Fibroblast of lung (primary cell): ENCODE measurements at regions not wholly inside any gene's neighbourhood (a gene's known extent, or its start where the extent isn't known, plus 50 kb on each side); places are given as distances from the start of the nearest gene placed in this dataset.

ENCODE experiments used
- DNase-seq, 2 donors: peaks; one replicate each; pipeline versions ENCODE4 v3.0.0 to v3.0.0-alpha.2; 2010; ENCODE audit warnings: low read depth in 2 of 2
- H2AFZ ChIP-seq: 2 replicates; pipeline ENCODE4 v1.5.1; 2012; ENCODE audit warnings: low read length, control low read depth, inconsistent platforms
- H3K27ac ChIP-seq: 2 replicates; pipeline ENCODE4 v1.5.1; 2011; ENCODE audit warnings: low read length, control low read depth; ENCODE audit not compliant: insufficient read depth
- H3K27me3 ChIP-seq: 2 replicates; pipeline ENCODE4 v1.5.1; 2011; ENCODE audit warnings: mild to moderate bottlenecking, low read length; ENCODE audit not compliant: control insufficient read depth, insufficient read depth
- H3K36me3 ChIP-seq: 2 replicates; pipeline ENCODE4 v1.5.1; 2011; ENCODE audit warnings: low read length; ENCODE audit not compliant: control insufficient read depth, insufficient read depth
- H3K4me1 ChIP-seq: 2 replicates; pipeline ENCODE4 v1.5.1; 2011; ENCODE audit warnings: low read length; ENCODE audit not compliant: control insufficient read depth, insufficient read depth; ENCODE audit errors: extremely low read depth
- H3K4me2 ChIP-seq: 2 replicates; pipeline ENCODE4 v1.5.1; 2011; ENCODE audit warnings: low read length, control low read depth; ENCODE audit not compliant: insufficient read depth; ENCODE audit errors: extremely low read depth
- H3K4me3 ChIP-seq, 4 experiments: fragments of 200-600 bp in 1 of 4; sonication (generic) in 1 of 4; replicated peaks in 1 of 4; 2 replicates each; pipeline ENCODE4 v1.5.1; 2011 to 2016; ENCODE audit warnings: low read length in 4 of 4, low read depth in 3 of 4, mild to moderate bottlenecking in 3 of 4, control low read depth in 2 of 4, inconsistent platforms in 1 of 4, mixed read lengths in 1 of 4; ENCODE audit not compliant: insufficient read depth in 1 of 4; ENCODE audit errors: control extremely low read depth in 1 of 4
- H3K79me2 ChIP-seq: 2 replicates; pipeline ENCODE4 v1.5.1; 2012; ENCODE audit warnings: mild to moderate bottlenecking, low read length, inconsistent platforms; ENCODE audit not compliant: control insufficient read depth, insufficient read depth
- H3K9ac ChIP-seq: 2 replicates; pipeline ENCODE4 v1.5.1; 2011; ENCODE audit warnings: mild to moderate bottlenecking, low read length, control low read depth; ENCODE audit not compliant: insufficient read depth
- H3K9me3 ChIP-seq: 2 replicates; pipeline ENCODE4 v1.5.1; 2012; ENCODE audit warnings: low read depth, low read length; ENCODE audit not compliant: control insufficient read depth, insufficient read depth
- H4K20me1 ChIP-seq: 2 replicates; pipeline ENCODE4 v1.5.1; 2011; ENCODE audit warnings: low read length; ENCODE audit not compliant: control insufficient read depth, insufficient read depth; ENCODE audit errors: extremely low read depth
- CTCF ChIP-seq, 2 donors: IDR thresholded peaks in 1 of 2; conservative IDR thresholded peaks in 1 of 2; 1 replicate in 1 of 2; 2 replicates in 1 of 2; pipeline ENCODE4 v1.5.1; 2011 to 2012; ENCODE audit warnings: low read length in 2 of 2, control low read depth in 1 of 2, inconsistent platforms in 1 of 2, low read depth in 1 of 2, mild to moderate bottlenecking in 1 of 2
- EZH2 ChIP-seq: IDR thresholded peaks from 2 replicates; pipeline ENCODE4 v1.5.1; 2012; ENCODE audit warnings: low read length, control low read depth, mild to moderate bottlenecking; ENCODE audit errors: missing control alignments

GRCh38 chr18:47758000-47758399 lies 172.5 kb downstream of the SMAD2 start:
- no peaks in the 10 kb centered on the region for H3K4me1 ChIP-seq
- H3K27me3 ChIP-seq: no peaks in the 10 kb centered on the region
- no peaks in the 10 kb centered on the region for H3K9me3 ChIP-seq
- H3K4me3 ChIP-seq: no peak overlapping the region
- H3K79me2 ChIP-seq: no peaks in the 10 kb centered on the region
- no peak overlapping the region for H3K9ac ChIP-seq
- peak in 1 of 2 donors; percentile 33 for TF ChIP-seq CTCF (conservative IDR thresholded peaks at IDR 0.05 in 1 of 2, IDR thresholded peaks at IDR 0.05 in 1 of 2; ENCODE audit: low read depth in 1 of 2, low read length in 2 of 2)
- no peak for TF ChIP-seq EZH2
- H3K27ac ChIP-seq: no peak overlapping the region
- no peak overlapping the region for H3K4me2 ChIP-seq
- no peak overlapping the region for H2AFZ ChIP-seq
- no peak for DNase-seq
- H4K20me1 ChIP-seq: no peaks in the 10 kb centered on the region
- no peaks in the 10 kb centered on the region for H3K36me3 ChIP-seq

GRCh38 chr18:47756364-47757016 lies 174.0 kb downstream of the SMAD2 start:
- Histone ChIP-seq H2AFZ (no peak overlapping the region), H4K20me1 (no peaks in the 10 kb centered on the region), H3K4me3 (no peak overlapping the region), H3K36me3 (no peaks in the 10 kb centered on the region), H3K9me3 (no peaks in the 10 kb centered on the region), H3K4me2 (no peak overlapping the region), H3K27me3 (no peaks in the 10 kb centered on the region), H3K27ac (no peak overlapping the region), H3K9ac (no peak overlapping the region), H3K4me1 (no peaks in the 10 kb centered on the region), H3K79me2 (no peaks in the 10 kb centered on the region)
- peak; percentile 86 to 98 for TF ChIP-seq CTCF (conservative IDR thresholded peaks at IDR 0.05 in 1 of 2, IDR thresholded peaks at IDR 0.05 in 1 of 2; ENCODE audit: low read depth in 1 of 2, low read length in 2 of 2)
- TF ChIP-seq EZH2: no peak
- peak; percentile 25 to 43 for DNase-seq

GRCh38 chr18:47755102-47755456 lies 175.4 kb downstream of the SMAD2 start:
- H3K27ac ChIP-seq: no peak overlapping the region
- no peaks in the 10 kb centered on the region for H3K4me1 ChIP-seq
- TF ChIP-seq CTCF (conservative IDR thresholded peaks at IDR 0.05 in 1 of 2, IDR thresholded peaks at IDR 0.05 in 1 of 2; ENCODE audit: low read depth in 1 of 2, low read length in 2 of 2): no peak
- TF ChIP-seq EZH2: no peak
- no peaks in the 10 kb centered on the region for H3K36me3 ChIP-seq
- no peak overlapping the region for H3K4me2 ChIP-seq
- DNase-seq: no peak
- H4K20me1 ChIP-seq: no peaks in the 10 kb centered on the region
- no peaks in the 10 kb centered on the region for H3K27me3 ChIP-seq
- no peak overlapping the region for H3K4me3 ChIP-seq
- H2AFZ ChIP-seq: no peak overlapping the region
- H3K79me2 ChIP-seq: no peaks in the 10 kb centered on the region
- no peak overlapping the region for H3K9ac ChIP-seq
- no peaks in the 10 kb centered on the region for H3K9me3 ChIP-seq
